ENCODE measurements at regions not wholly inside any gene's neighbourhood (a gene's known extent, or its start where the extent isn't known, plus 50 kb on each side); places are given as distances from the start of the nearest gene placed in this dataset.
"Not testable (repeated sequence)": the region's sequence is repeated elsewhere in the genome, so short reads cannot be mapped to it uniquely, and the experiment has no call there.

DNA sequence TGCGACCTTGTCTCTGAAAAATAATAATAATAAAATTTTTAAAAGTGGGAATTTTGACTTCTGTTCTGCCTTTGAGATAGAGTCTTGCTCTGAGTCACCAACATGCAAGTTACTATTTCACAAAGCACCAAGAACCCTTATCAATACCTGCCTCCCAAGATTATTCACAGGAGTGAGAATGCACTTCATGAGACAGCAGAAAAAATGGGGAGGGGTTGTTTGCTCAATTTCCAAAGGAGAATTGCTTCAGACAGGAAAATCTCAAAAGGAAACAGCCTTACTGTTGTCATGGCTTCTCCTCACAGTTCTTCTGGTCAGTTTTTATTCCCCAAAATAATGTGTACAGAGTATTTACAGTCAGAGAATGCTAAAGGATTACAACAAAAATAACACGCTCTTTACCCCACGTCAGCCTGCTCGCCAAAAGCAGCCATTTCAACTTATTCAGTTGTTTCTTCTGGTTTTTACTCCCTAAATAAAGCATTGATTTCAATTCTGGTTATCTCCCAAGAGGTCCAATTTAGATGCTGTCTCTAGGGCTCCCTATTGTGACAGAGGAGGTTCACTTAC is 89.0 kb downstream of the PPCDC start:
- DNase-seq (ENCODE audit: low spot score) (no peak), ATAC-seq (ENCODE audit: low FRiP score) (no peak)
- TF ChIP-seq, protein P1, sequence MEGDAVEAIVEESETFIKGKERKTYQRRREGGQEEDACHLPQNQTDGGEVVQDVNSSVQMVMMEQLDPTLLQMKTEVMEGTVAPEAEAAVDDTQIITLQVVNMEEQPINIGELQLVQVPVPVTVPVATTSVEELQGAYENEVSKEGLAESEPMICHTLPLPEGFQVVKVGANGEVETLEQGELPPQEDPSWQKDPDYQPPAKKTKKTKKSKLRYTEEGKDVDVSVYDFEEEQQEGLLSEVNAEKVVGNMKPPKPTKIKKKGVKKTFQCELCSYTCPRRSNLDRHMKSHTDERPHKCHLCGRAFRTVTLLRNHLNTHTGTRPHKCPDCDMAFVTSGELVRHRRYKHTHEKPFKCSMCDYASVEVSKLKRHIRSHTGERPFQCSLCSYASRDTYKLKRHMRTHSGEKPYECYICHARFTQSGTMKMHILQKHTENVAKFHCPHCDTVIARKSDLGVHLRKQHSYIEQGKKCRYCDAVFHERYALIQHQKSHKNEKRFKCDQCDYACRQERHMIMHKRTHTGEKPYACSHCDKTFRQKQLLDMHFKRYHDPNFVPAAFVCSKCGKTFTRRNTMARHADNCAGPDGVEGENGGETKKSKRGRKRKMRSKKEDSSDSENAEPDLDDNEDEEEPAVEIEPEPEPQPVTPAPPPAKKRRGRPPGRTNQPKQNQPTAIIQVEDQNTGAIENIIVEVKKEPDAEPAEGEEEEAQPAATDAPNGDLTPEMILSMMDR (IDR thresholded peaks at IDR 0.05): no peak

DNA sequence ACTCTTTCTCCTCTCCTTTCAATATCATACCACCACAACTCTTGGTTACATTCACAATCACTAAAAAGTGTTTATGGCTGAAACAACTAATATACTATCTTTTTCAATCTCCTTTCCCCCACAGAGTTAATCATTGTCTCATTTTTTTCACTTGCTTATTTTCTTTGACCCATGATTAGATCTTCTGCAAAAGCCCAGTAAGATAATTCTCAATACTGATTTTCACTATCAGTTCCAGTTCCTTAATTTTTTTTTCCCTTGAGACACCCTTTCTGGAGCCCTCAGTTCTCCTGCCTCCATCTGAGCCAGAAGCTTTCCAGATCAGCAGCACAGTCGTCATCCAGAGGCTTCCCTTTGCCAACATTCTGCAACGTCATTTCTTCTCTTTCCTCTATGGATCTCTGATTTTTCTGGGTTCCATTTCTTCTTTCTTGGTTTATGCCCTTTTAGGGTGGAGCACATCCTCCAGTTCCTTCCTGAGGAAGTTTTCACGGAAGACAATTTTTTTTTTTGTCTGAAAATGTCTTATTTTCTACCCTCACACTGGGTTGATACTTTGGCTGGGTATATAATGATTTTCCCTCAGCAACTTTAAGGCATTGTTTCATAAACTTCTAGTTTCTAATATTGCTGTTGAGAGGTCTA is 88.7 kb upstream of the C15orf39 start:
- TF ChIP-seq, protein P1 (IDR thresholded peaks at IDR 0.05): no peak
- DNase-seq (ENCODE audit: low spot score): no peak
- ATAC-seq (ENCODE audit: low FRiP score): no peak

DNA sequence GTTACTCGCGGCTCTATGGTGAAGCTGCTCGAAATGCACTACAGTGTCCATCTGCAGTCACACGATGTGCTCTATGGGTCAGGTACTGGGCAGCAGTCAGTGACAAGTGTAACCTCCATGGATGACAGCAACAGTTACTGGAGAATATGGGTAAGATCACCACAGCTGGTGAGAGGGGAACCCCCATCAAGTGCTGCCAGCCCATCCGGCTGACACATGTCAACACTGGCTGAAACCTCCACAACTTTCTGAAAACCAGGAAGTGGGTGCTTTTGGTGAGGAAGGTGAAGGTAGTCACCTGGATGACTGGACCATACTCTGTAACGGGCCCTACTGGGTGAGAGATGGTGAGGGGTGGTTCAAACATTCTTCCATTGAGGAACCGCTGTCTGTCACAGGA is 87.4 kb upstream of the C15orf39 start:
- no peak for DNase-seq (ENCODE audit: low spot score)
- TF ChIP-seq, protein P1 (IDR thresholded peaks at IDR 0.05): no peak
- no peak for ATAC-seq (ENCODE audit: low FRiP score)

DNA sequence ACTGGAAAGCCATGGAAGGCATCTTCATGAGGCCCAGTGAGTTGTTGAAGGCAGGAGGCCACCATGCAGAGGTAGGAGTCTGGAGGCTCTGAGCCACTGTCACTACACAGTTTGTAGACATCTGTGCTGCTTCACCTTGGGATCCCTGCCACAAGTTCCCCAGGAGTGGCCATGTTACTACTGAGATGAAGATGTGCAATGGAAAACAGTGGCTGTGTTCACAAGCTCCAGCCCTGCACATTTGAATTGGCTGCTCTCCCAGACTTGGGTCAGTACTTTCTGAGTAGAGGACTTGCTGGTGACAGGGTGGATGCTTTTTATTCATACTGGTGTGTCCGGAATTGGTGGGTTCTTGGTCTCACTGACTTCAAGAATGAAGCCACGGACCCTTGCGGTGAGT is 86.9 kb upstream of the C15orf39 start:
- ATAC-seq (ENCODE audit: low FRiP score): no peak
- TF ChIP-seq, protein P1 (IDR thresholded peaks at IDR 0.05): no peak

DNA sequence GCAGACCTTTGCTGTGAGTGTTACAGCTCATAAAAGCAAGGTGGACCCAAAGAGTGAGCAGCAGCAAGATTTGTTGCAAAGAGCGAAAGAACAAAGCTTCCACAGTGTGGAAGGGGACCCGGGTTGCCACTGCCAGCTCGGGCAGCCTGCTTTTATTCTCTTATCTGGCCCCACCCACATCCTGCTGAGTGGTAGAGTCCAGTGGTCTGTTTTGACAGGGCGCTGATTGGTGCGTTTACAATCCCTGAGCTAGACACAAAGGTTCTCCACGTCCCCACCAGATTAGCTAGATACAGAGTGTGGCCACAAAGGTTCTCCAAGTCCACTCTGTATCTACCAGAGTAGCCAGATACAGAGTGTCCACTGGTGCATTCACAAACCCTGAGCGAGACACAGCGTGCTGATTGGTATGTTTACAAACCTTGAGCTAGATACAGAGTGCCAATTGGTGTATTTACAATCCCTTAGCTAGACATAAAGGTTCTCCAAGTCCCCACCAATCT is 86.2 kb upstream of the C15orf39 start:
- not testable (repeated sequence) for ATAC-seq (ENCODE audit: low FRiP score); DNase-seq (ENCODE audit: low spot score)

More for the DNA sequence above, 86.9 kb upstream of the C15orf39 start:
- no peak for DNase-seq (ENCODE audit: low spot score)

DNA sequence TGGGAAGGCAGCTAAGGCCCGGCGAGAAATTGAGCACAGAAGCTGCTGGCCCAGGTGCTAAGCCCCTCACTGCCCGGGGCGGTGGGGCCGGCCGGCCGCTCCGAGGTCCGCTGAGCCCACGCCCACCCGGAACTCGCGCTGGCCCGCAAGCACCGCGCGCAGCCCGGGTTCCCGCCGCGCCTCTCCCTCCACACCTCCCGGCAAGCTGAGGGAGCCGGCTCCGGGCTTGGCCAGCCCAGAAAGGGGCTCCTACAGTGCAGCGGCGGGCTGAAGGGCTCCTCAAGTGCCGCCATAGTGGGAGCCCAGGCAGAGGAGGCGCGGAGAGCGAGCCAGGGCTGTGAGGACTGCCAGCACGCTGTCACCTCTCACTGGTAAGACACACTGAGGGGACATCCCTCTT is 85.5 kb upstream of the C15orf39 start:
- not testable (repeated sequence) for DNase-seq (ENCODE audit: low spot score); ATAC-seq (ENCODE audit: low FRiP score)

DNA sequence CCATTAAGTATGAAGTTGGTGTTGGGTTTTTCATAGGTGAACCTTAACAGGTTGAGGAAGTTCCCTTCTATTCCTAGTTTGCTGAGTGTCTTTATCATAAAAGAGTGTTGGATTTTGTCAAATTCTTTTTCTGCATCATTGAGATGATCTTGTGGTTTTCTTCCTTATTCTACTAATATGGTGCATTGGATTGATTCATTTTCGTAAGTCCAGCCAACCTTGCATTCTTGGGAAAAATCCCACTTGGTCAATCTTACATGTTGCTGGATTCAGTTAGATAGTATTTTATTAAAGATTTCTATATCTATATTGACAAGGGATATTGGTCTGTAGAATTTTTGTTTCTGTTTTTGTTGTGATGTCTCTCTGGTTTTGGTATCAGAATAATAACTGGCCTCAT is 83.7 kb upstream of the C15orf39 start:
- DNase-seq (ENCODE audit: low spot score): no peak
- ATAC-seq (ENCODE audit: low FRiP score): no peak
- TF ChIP-seq, protein P1 (IDR thresholded peaks at IDR 0.05): no peak

DNA sequence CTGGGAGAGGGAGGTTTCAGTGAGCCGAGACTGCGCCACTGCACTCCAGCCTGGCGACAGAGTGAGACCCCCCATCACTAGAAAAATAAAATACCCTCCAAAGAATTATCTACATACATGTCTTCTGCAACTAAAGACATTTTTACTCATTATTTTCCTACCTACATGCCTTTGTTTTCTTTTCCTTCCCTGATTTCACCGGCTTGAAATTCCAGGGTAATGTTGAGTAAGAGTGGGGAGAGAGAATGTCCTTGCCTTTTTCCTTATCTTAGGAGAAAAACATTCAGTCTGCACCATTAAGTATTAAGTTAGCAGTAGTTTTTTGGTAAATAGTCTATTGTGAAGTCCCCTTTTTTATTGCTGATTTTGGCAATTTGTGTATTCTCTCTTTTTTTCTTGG is 82.4 kb upstream of the C15orf39 start:
- ATAC-seq (ENCODE audit: low FRiP score); DNase-seq (ENCODE audit: low spot score): not testable (repeated sequence)
